ENCODE measurements at regions not wholly inside any gene's neighbourhood (a gene's known extent, or its start where the extent isn't known, plus 50 kb on each side); places are given as distances from the start of the nearest gene placed in this dataset.

- Mint-ChIP-seq H3K27ac (peak overlapping the region in 1 of 7 donors; percentile 79), H3K27me3 (ENCODE audit: low read depth in 3 of 3) (peaks cover 0 to 3% (median 0%) of the 10 kb centered on the region in 3 donors), H3K4me3 (no peak overlapping the region), H3K36me3 (no peaks in the 10 kb centered on the region), H3K4me1 (no peaks in the 10 kb centered on the region), H3K9me3 (peaks cover 0 to 14% (median 6%) of the 10 kb centered on the region in 7 donors)
- DNase-seq: no peak
- TF ChIP-seq, protein P1, sequence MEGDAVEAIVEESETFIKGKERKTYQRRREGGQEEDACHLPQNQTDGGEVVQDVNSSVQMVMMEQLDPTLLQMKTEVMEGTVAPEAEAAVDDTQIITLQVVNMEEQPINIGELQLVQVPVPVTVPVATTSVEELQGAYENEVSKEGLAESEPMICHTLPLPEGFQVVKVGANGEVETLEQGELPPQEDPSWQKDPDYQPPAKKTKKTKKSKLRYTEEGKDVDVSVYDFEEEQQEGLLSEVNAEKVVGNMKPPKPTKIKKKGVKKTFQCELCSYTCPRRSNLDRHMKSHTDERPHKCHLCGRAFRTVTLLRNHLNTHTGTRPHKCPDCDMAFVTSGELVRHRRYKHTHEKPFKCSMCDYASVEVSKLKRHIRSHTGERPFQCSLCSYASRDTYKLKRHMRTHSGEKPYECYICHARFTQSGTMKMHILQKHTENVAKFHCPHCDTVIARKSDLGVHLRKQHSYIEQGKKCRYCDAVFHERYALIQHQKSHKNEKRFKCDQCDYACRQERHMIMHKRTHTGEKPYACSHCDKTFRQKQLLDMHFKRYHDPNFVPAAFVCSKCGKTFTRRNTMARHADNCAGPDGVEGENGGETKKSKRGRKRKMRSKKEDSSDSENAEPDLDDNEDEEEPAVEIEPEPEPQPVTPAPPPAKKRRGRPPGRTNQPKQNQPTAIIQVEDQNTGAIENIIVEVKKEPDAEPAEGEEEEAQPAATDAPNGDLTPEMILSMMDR (IDR thresholded peaks at IDR 0.05): no peak
- H3K4me1 ChIP-seq (ENCODE audit: control insufficient read depth in 1 of 2, insufficient read depth in 2 of 2, low read length in 2 of 2): no peaks in the 10 kb centered on the region
- H3K36me3 ChIP-seq (replicated peaks in 1 of 2; ENCODE audit: control insufficient read depth in 1 of 2, insufficient read depth in 2 of 2, low read length in 2 of 2): no peaks in the 10 kb centered on the region
- no peaks in the 10 kb centered on the region for H3K79me2 ChIP-seq (ENCODE audit: insufficient read depth, low read length)
- intact Hi-C loops (cut with micrococcal nuclease): no loop called here
- H3K27ac ChIP-seq (ENCODE audit: low read depth in 1 of 2, low read length in 2 of 2): no peak overlapping the region
- H4K20me1 ChIP-seq (ENCODE audit: insufficient read depth, low read length): no peaks in the 10 kb centered on the region
- H3K4me2 ChIP-seq (replicated peaks; ENCODE audit: extremely low read depth, low read length, poor library complexity, severe bottlenecking): no peak overlapping the region
- H3K9me3 ChIP-seq (replicated peaks in 1 of 2; ENCODE audit: control insufficient read depth in 1 of 2, insufficient read depth in 1 of 2, low read length in 2 of 2): peaks cover 11 to 15% of the 10 kb centered on the region in 2 donors
- WGBS (ENCODE audit: insufficient coverage): 94% methylated on average over 5 of the region's 7 CpGs
- no peaks in the 10 kb centered on the region for H3K27me3 ChIP-seq (ENCODE audit: control insufficient read depth in 2 of 2, insufficient read depth in 2 of 2, low read length in 2 of 2)
- no peak overlapping the region for H2AFZ ChIP-seq (ENCODE audit: insufficient read depth, low read depth, low read length, poor library complexity, severe bottlenecking)
- H3K4me3 ChIP-seq (replicated peaks in 1 of 3; ENCODE audit: low read depth in 2 of 3, low read length in 3 of 3): no peak overlapping the region
- no peak overlapping the region for H3K9ac ChIP-seq (ENCODE audit: insufficient read depth, low read length, poor library complexity, severe bottlenecking)
Observed at GRCh38 chr3:74752290-74752689, 137.8 kb upstream of the CNTN3 start.

DNA sequence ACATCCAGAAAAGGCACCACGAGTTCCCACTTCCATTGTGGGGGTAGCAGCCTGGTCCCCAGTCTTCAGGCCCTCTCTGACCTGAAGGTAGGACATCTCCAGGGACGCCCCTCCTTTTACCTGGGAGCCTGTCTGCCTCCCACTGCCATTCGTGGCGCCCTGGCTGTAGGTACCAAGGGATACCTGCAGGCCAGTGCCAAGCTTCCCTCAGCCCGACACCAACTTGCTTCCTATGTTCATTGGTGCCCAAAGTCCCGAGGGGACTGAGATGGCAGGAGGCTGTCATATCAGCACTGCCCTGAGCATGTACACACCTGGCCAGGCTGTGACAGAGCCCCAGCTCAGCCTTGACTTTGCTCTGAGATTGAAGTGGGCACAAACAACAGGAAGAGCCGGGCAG lies 137.3 kb upstream of the CNTN3 start:
- peaks cover 0 to 14% (median 6%) of the 10 kb centered on the region in 7 donors for H3K9me3 Mint-ChIP-seq
- Histone ChIP-seq H3K4me3 (replicated peaks in 1 of 3; ENCODE audit: low read depth in 2 of 3, low read length in 3 of 3) (no peak overlapping the region), H3K27me3 (ENCODE audit: control insufficient read depth in 2 of 2, insufficient read depth in 2 of 2, low read length in 2 of 2) (no peaks in the 10 kb centered on the region), H3K27ac (ENCODE audit: low read depth in 1 of 2, low read length in 2 of 2) (no peak overlapping the region), H3K9ac (ENCODE audit: insufficient read depth, low read length, poor library complexity, severe bottlenecking) (no peak overlapping the region), H3K79me2 (ENCODE audit: insufficient read depth, low read length) (no peaks in the 10 kb centered on the region), H3K36me3 (replicated peaks in 1 of 2; ENCODE audit: control insufficient read depth in 1 of 2, insufficient read depth in 2 of 2, low read length in 2 of 2) (no peaks in the 10 kb centered on the region), H3K4me2 (replicated peaks; ENCODE audit: extremely low read depth, low read length, poor library complexity, severe bottlenecking) (no peak overlapping the region), H3K4me1 (ENCODE audit: control insufficient read depth in 1 of 2, insufficient read depth in 2 of 2, low read length in 2 of 2) (no peaks in the 10 kb centered on the region), H2AFZ (ENCODE audit: insufficient read depth, low read depth, low read length, poor library complexity, severe bottlenecking) (no peak overlapping the region), H4K20me1 (ENCODE audit: insufficient read depth, low read length) (no peaks in the 10 kb centered on the region), H3K9me3 (replicated peaks in 1 of 2; ENCODE audit: control insufficient read depth in 1 of 2, insufficient read depth in 1 of 2, low read length in 2 of 2) (peaks cover 11 to 17% of the 10 kb centered on the region in 2 donors)
- H3K4me1 Mint-ChIP-seq: no peaks in the 10 kb centered on the region
- no peak overlapping the region for H3K4me3 Mint-ChIP-seq
- H3K36me3 Mint-ChIP-seq: no peaks in the 10 kb centered on the region
- no peak overlapping the region for H3K27ac Mint-ChIP-seq
- H3K27me3 Mint-ChIP-seq (ENCODE audit: low read depth in 3 of 3): peaks cover 0 to 3% (median 0%) of the 10 kb centered on the region in 3 donors
- intact Hi-C loops (cut with micrococcal nuclease): no loop called here
- 81% methylated on average over 6 of the region's 7 CpGs for WGBS (ENCODE audit: insufficient coverage)
- no peak for DNase-seq
- TF ChIP-seq, protein P1 (IDR thresholded peaks at IDR 0.05): no peak

All from CD14-positive monocyte (primary cell).